Endothelial cell of umbilical vein (primary cell): ENCODE measurements at regions not wholly inside any gene's neighbourhood (a gene's known extent, or its start where the extent isn't known, plus 50 kb on each side); places are given as distances from the start of the nearest gene placed in this dataset.

Experiments
- BruUV-seq: library from RNA; stranded (reverse); fragments of 400-500 nt; replicated peaks from 2 replicates; lab custom pipeline; 2021; lab: Mats Ljungman, UMichigan
- CTCF ChIA-PET: fragments of 300-600, 350-600 bp; sonication (Branson Sonifier 250); formaldehyde crosslinking; loops from one replicate; lab custom pipeline; 2021; ENCODE audit warnings: antibody characterized with exemption, inconsistent platforms; lab: Charles Lee
- POLR2A ChIA-PET: fragments of 300-600, 350-600 bp; sonication (Branson Sonifier 250); formaldehyde crosslinking; loops from one replicate; lab custom pipeline; 2021; ENCODE audit warnings: antibody characterized with exemption, inconsistent platforms; lab: Charles Lee
- DNase-seq: peaks from one replicate; pipeline ENCODE4 v3.0.0-alpha.2; 2011; ENCODE audit warnings: low read depth, low spot score
- FAIRE-seq: peaks from 2 replicates; lab custom pipeline; 2011; peaks lifted over from hg19 to GRCh38; lab: Jason Lieb, UNC
- H2AFZ ChIP-seq: 2 replicates; pipeline ENCODE4 v1.6.0; 2012; ENCODE audit warnings: low read depth, low read length, control low read depth, inconsistent platforms
- H3K27ac ChIP-seq: 2 replicates; pipeline ENCODE4 v1.5.1; 2011; ENCODE audit warnings: low read depth, mild to moderate bottlenecking, control low read depth, low read length, moderate library complexity; ENCODE audit not compliant: insufficient read depth
- H3K27me3 ChIP-seq, 2 experiments: 2 replicates each; pipeline versions ENCODE4 v1.6.0 to v1.6.1; 2011; ENCODE audit warnings: low read length in 2 of 2, mixed read lengths in 1 of 2; ENCODE audit not compliant: control insufficient read depth in 2 of 2, insufficient read depth in 2 of 2
- H3K36me3 ChIP-seq, 2 experiments: 2 replicates in 1 of 2; 3 replicates in 1 of 2; pipeline ENCODE4 v1.5.1; 2011; ENCODE audit warnings: low read length in 2 of 2, mild to moderate bottlenecking in 1 of 2, moderate library complexity in 1 of 2; ENCODE audit not compliant: control insufficient read depth in 2 of 2, insufficient read depth in 2 of 2; ENCODE audit errors: extremely low read depth in 1 of 2
- H3K4me1 ChIP-seq: 3 replicates; pipeline ENCODE4 v1.5.1; 2011; ENCODE audit warnings: mild to moderate bottlenecking, low read length; ENCODE audit not compliant: control insufficient read depth, insufficient read depth; ENCODE audit errors: extremely low read depth
- H3K4me2 ChIP-seq: 2 replicates; pipeline ENCODE4 v1.6.1; 2011; ENCODE audit warnings: low read length, control low read depth, mixed read lengths; ENCODE audit not compliant: insufficient read depth
- H3K4me3 ChIP-seq, 3 experiments: fragments of 200-600 bp in 1 of 3; sonication (generic), shearing (Covaris generic) in 1 of 3; replicated peaks in 1 of 3; 2 replicates each; pipeline ENCODE4 v1.5.1; 2011 to 2016; ENCODE audit warnings: control low read depth in 3 of 3, low read length in 3 of 3, mild to moderate bottlenecking in 2 of 3, inconsistent platforms in 1 of 3, low read depth in 1 of 3, moderate library complexity in 1 of 3; ENCODE audit not compliant: insufficient read depth in 1 of 3
- H3K79me2 ChIP-seq: 2 replicates; pipeline ENCODE4 v1.6.0; 2012; ENCODE audit warnings: low read length, inconsistent platforms; ENCODE audit not compliant: control insufficient read depth, insufficient read depth
- H3K9ac ChIP-seq: replicated peaks from 2 replicates; pipeline ENCODE3; 2011; ENCODE audit warnings: low read length, control low read depth; ENCODE audit not compliant: insufficient read depth; ENCODE audit errors: extremely low read depth
- H3K9me1 ChIP-seq: replicated peaks from 3 replicates; pipeline ENCODE4 v1.6.0; 2011; ENCODE audit warnings: mild to moderate bottlenecking, low read length; ENCODE audit not compliant: control insufficient read depth, insufficient read depth; ENCODE audit errors: extremely low read depth
- H3K9me3 ChIP-seq: replicated peaks from 2 replicates; pipeline ENCODE4 v1.5.1; 2012; ENCODE audit warnings: low read length, inconsistent platforms; ENCODE audit not compliant: control insufficient read depth, insufficient read depth
- H4K20me1 ChIP-seq: replicated peaks from 2 replicates; pipeline ENCODE3; 2011; ENCODE audit warnings: mild to moderate bottlenecking, low read length; ENCODE audit not compliant: control insufficient read depth, insufficient read depth; ENCODE audit errors: extremely low read depth
- EZH2 ChIP-seq: IDR thresholded peaks from 2 replicates; pipeline ENCODE4 v1.6.1; 2012; ENCODE audit warnings: borderline replicate concordance, low read depth, mild to moderate bottlenecking, moderate library complexity, low read length, inconsistent platforms; ENCODE audit not compliant: severe bottlenecking
- FOS ChIP-seq: IDR thresholded peaks from 2 replicates; pipeline ENCODE4 v1.6.1; 2011; ENCODE audit warnings: mild to moderate bottlenecking, low read length, moderate library complexity, borderline replicate concordance; ENCODE audit not compliant: insufficient read depth
- GATA2 ChIP-seq: IDR thresholded peaks from 2 replicates; pipeline ENCODE4 v1.7.0; 2011; ENCODE audit warnings: low read depth, mild to moderate bottlenecking, moderate library complexity, mixed read lengths, low read length; ENCODE audit not compliant: insufficient read length, insufficient read depth
- JUN ChIP-seq: IDR thresholded peaks from 2 replicates; pipeline ENCODE4 v1.6.1; 2011; ENCODE audit warnings: borderline replicate concordance, low read depth; ENCODE audit not compliant: insufficient read length, insufficient read depth
- MYC ChIP-seq: IDR thresholded peaks from one replicate; pipeline ENCODE4 v1.6.1; 2011; ENCODE audit warnings: mild to moderate bottlenecking, low read depth, low read length
- POLR2A ChIP-seq: IDR thresholded peaks from 2 replicates; pipeline ENCODE4 v1.6.1; 2012; ENCODE audit warnings: low read depth, mild to moderate bottlenecking, control low read depth, low read length
- POLR2AphosphoS5 ChIP-seq: IDR thresholded peaks from 2 replicates; pipeline ENCODE4 v1.6.1; 2012; ENCODE audit warnings: low read depth, mild to moderate bottlenecking, control low read depth, low read length, moderate library complexity; ENCODE audit not compliant: insufficient read depth
- dilution Hi-C: fragments of 300-500 bp; cut with MboI; formaldehyde crosslinking; loops from one replicate; pipeline ENCODE4 v1.15.0; 2019; ENCODE audit warnings: low sequenced_read_pairs; ENCODE audit not compliant: extremely low pct_ligation_motif_present
- intact Hi-C: fragments of 100-400 bp; cut with micrococcal nuclease; formaldehyde crosslinking; loops from one replicate; pipeline ENCODE4 v1.10.0; 2022
- TF ChIP-seq, protein P1 (sequence below), 2 donors: IDR thresholded peaks; 1 replicate in 1 of 2; 2 replicates in 1 of 2; pipeline ENCODE4 v1.5.1; 2011; ENCODE audit warnings: low read length in 2 of 2, mild to moderate bottlenecking in 2 of 2, moderate library complexity in 2 of 2, control low read depth in 1 of 2, inconsistent platforms in 1 of 2, low read depth in 1 of 2; ENCODE audit not compliant: insufficient read depth in 1 of 2; ENCODE audit errors: extremely low read depth in 1 of 2
- TF ChIP-seq, protein P2 (sequence below): IDR thresholded peaks from 2 replicates; pipeline ENCODE4 v1.6.1; 2011; ENCODE audit not compliant: insufficient read depth, insufficient read length

DNA sequence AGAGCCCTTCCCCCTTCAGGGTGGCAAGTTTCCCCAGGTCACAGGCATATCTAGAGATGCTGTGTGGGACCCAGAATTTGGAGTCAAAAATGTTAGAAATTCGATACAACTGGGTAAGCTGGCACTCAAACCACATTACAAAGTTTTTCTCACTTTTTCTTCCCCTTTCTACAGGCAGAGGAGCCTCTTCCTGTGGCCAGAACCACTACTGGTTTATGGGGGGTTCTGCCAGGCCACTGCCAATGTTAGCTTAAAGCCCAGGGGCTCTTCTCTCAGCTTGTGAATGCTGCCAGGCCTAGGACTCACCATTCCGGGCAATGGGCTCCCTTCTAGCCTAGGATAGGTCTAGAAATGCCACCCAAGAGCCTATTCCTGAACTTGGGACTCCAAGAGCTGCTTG, 617.9 kb upstream of the PHF14 start:
- Histone ChIP-seq H3K9me3 (peaks cover 4% of the 10 kb centered on the region), H3K4me2 (no peak overlapping the region), H3K9me1 (no peaks in the 10 kb centered on the region), H3K27me3 (no peaks in the 10 kb centered on the region), H3K79me2 (no peaks in the 10 kb centered on the region), H3K4me1 (no peaks in the 10 kb centered on the region), H3K27ac (no peak overlapping the region), H4K20me1 (no peaks in the 10 kb centered on the region), H3K36me3 (no peaks in the 10 kb centered on the region), H3K9ac (no peak overlapping the region), H3K4me3 (no peak overlapping the region), H2AFZ (no peak overlapping the region)
- intact Hi-C loops = no loop called here
- no TSS peak for BruUV-seq
- FAIRE-seq (no peak), DNase-seq (no peak)
- ChIA-PET POLR2A (no interaction called here), CTCF (no interaction called here)
- dilution Hi-C loops = no loop called here
- no peak for TF ChIP-seq FOS
- TF ChIP-seq, protein P1, sequence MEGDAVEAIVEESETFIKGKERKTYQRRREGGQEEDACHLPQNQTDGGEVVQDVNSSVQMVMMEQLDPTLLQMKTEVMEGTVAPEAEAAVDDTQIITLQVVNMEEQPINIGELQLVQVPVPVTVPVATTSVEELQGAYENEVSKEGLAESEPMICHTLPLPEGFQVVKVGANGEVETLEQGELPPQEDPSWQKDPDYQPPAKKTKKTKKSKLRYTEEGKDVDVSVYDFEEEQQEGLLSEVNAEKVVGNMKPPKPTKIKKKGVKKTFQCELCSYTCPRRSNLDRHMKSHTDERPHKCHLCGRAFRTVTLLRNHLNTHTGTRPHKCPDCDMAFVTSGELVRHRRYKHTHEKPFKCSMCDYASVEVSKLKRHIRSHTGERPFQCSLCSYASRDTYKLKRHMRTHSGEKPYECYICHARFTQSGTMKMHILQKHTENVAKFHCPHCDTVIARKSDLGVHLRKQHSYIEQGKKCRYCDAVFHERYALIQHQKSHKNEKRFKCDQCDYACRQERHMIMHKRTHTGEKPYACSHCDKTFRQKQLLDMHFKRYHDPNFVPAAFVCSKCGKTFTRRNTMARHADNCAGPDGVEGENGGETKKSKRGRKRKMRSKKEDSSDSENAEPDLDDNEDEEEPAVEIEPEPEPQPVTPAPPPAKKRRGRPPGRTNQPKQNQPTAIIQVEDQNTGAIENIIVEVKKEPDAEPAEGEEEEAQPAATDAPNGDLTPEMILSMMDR (IDR thresholded peaks at IDR 0.05; ENCODE audit: extremely low read depth in 1 of 2, insufficient read depth in 1 of 2, low read depth in 1 of 2, low read length in 2 of 2) = no peak
- TF ChIP-seq POLR2A = no peak
- no peak for TF ChIP-seq JUN
- TF ChIP-seq, protein P2, sequence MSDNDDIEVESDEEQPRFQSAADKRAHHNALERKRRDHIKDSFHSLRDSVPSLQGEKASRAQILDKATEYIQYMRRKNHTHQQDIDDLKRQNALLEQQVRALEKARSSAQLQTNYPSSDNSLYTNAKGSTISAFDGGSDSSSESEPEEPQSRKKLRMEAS = no peak
- TF ChIP-seq POLR2AphosphoS5 = no peak
- TF ChIP-seq MYC = no peak
- no peak for TF ChIP-seq EZH2
- no peak for TF ChIP-seq GATA2
